Hepatocyte (in vitro differentiated cells): ENCODE measurements at regions not wholly inside any gene's neighbourhood (a gene's known extent, or its start where the extent isn't known, plus 50 kb on each side); places are given as distances from the start of the nearest gene placed in this dataset.

Experiments used
- DNase-seq: peaks from one replicate; pipeline ENCODE4 v3.0.0-alpha.2; 2016; ENCODE audit warnings: low spot score
- H2AFZ ChIP-seq: fragments of 200-600 bp; sonication (generic); 2 replicates; pipeline ENCODE4 v1.6.0; 2016; ENCODE audit warnings: antibody characterized with exemption, mild to moderate bottlenecking
- H3K27ac ChIP-seq: fragments of 200-600 bp; sonication (generic); 2 replicates; pipeline ENCODE4 v1.5.1; 2016; ENCODE audit warnings: mild to moderate bottlenecking
- H3K27me3 ChIP-seq: fragments of 200-600 bp; sonication (generic); 2 replicates; pipeline ENCODE4 v1.6.1; 2016
- H3K36me3 ChIP-seq: fragments of 200-600 bp; sonication (generic); replicated peaks from 2 replicates; pipeline ENCODE4 v1.5.1; 2016; ENCODE audit warnings: low read depth; ENCODE audit not compliant: insufficient read depth
- H3K4me1 ChIP-seq: fragments of 200-600 bp; sonication (generic); 2 replicates; pipeline ENCODE4 v1.5.1; 2016; ENCODE audit warnings: mild to moderate bottlenecking, moderate library complexity; ENCODE audit not compliant: insufficient read depth
- H3K4me2 ChIP-seq: fragments of 200-600 bp; sonication (generic); 2 replicates; pipeline ENCODE4 v1.6.0; 2016
- H3K4me3 ChIP-seq: fragments of 200-600 bp; sonication (generic); 2 replicates; pipeline ENCODE4 v1.5.1; 2016; ENCODE audit warnings: mild to moderate bottlenecking
- H3K79me2 ChIP-seq: fragments of 200-600 bp; sonication (generic); 2 replicates; pipeline ENCODE4 v1.6.0; 2017; ENCODE audit warnings: mild to moderate bottlenecking
- H3K9me2 ChIP-seq: fragments of 200-600 bp; sonication (generic); replicated peaks from 2 replicates; pipeline ENCODE4 v1.6.0; 2017; ENCODE audit warnings: mild to moderate bottlenecking; ENCODE audit not compliant: insufficient read depth
- H3K9me3 ChIP-seq: fragments of 200-600 bp; sonication (generic); 2 replicates; pipeline ENCODE4 v1.5.1; 2016; ENCODE audit warnings: low read depth, mild to moderate bottlenecking
- H4K20me1 ChIP-seq: fragments of 200-600 bp; sonication (generic); 2 replicates; pipeline ENCODE4 v1.6.0; 2016; ENCODE audit warnings: mild to moderate bottlenecking; ENCODE audit not compliant: insufficient read depth, poor library complexity, severe bottlenecking
- CTCF ChIP-seq: fragments of 200-600 bp; sonication (generic); IDR thresholded peaks from 2 replicates; pipeline ENCODE4 v1.5.1; 2016; ENCODE audit warnings: antibody characterized with exemption, mild to moderate bottlenecking; ENCODE audit not compliant: poor library complexity
- EZH2 ChIP-seq: fragments of 200-600 bp; sonication (generic); IDR thresholded peaks from 2 replicates; pipeline ENCODE4 v1.6.1; 2016; ENCODE audit warnings: antibody characterized with exemption, mild to moderate bottlenecking, borderline replicate concordance
- EZH2phosphoT487 ChIP-seq: fragments of 200-600 bp; sonication (generic); IDR thresholded peaks from one replicate; pipeline ENCODE4 v1.6.1; 2018; ENCODE audit warnings: antibody characterized with exemption, mild to moderate bottlenecking, low read depth, moderate library complexity; ENCODE audit not compliant: unreplicated experiment, severe bottlenecking
- WGBS: methylation state at CpG from one replicate; pipeline ENCODE4 v1.1.6; 2016; ENCODE audit warnings: low lambda C conversion rate; ENCODE audit errors: missing lambda C conversion rate; 5-methylcytosine and 5-hydroxymethylcytosine counted together

- Histone ChIP-seq H3K79me2 (no peaks in the 10 kb centered on the region), H3K27ac (no peak overlapping the region), H3K27me3 (no peaks in the 10 kb centered on the region), H3K9me3 (no peaks in the 10 kb centered on the region), H3K9me2 (no peaks in the 10 kb centered on the region), H3K36me3 (no peaks in the 10 kb centered on the region), H3K4me1 (no peaks in the 10 kb centered on the region), H4K20me1 (no peaks in the 10 kb centered on the region), H3K4me3 (no peak overlapping the region), H3K4me2 (no peak overlapping the region), H2AFZ (no peak overlapping the region)
- 98% methylated on average over 2 of the region's 2 CpGs for WGBS
- DNase-seq, result no peak
- no peak for TF ChIP-seq EZH2phosphoT487
- no peak for TF ChIP-seq EZH2
- no peak for TF ChIP-seq CTCF
These were observed 355.7 kb upstream of the TBL1XR1 start for GRCh38 chr3:177553012-177553411.

- Histone ChIP-seq H3K27me3 (no peaks in the 10 kb centered on the region), H3K36me3 (no peaks in the 10 kb centered on the region), H4K20me1 (no peaks in the 10 kb centered on the region), H3K4me3 (no peak overlapping the region), H3K9me2 (no peaks in the 10 kb centered on the region), H2AFZ (no peak overlapping the region), H3K27ac (no peak overlapping the region), H3K79me2 (no peaks in the 10 kb centered on the region), H3K4me2 (no peak overlapping the region), H3K9me3 (no peaks in the 10 kb centered on the region), H3K4me1 (no peaks in the 10 kb centered on the region)
- no peak for DNase-seq
- WGBS, result 89% methylated on average over 2 of the region's 2 CpGs
- TF ChIP-seq EZH2phosphoT487 (no peak), EZH2 (no peak), CTCF (no peak)
These were observed 356.3 kb upstream of the TBL1XR1 start for GRCh38 chr3:177553579-177553978.

GRCh38 chr3:177554895-177555759 is 357.8 kb upstream of the TBL1XR1 start:
- Histone ChIP-seq H3K9me3 (no peaks in the 10 kb centered on the region), H3K4me3 (no peak overlapping the region), H3K27me3 (no peaks in the 10 kb centered on the region), H3K9me2 (no peaks in the 10 kb centered on the region), H2AFZ (no peak overlapping the region), H3K79me2 (no peaks in the 10 kb centered on the region), H3K36me3 (no peaks in the 10 kb centered on the region), H4K20me1 (no peaks in the 10 kb centered on the region), H3K27ac (no peak overlapping the region), H3K4me2 (no peak overlapping the region), H3K4me1 (no peaks in the 10 kb centered on the region)
- TF ChIP-seq EZH2 (no peak), CTCF (no peak), EZH2phosphoT487 (no peak)
- DNase-seq, result no peak
- 89% methylated on average over 2 of the region's 2 CpGs for WGBS
